ENCODE measurements at regions not wholly inside any gene's neighbourhood (a gene's known extent, or its start where the extent isn't known, plus 50 kb on each side); places are given as distances from the start of the nearest gene placed in this dataset.

DNA sequence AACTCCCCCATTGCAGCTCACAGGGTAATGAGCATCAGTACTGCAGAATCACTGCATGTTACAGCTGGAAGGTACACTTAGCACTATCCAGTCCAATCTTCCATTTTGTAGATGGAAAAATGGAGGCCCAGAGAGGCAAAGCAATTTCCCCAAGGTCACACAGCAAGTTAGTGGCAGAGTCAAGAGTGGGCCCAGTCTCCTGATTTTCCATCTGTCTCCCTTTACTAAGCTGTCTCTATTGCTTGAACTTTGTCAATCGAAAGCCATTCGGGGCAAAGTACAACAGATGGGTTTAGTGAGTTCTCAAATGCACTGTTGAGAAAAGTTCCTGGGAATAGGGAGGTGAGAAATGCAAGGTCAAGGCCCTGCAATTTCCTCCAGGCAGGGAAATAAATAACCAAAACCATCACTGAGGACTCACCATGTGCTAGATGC lies 50.4 kb upstream of the IFFO2 start:
- DNase-seq (ENCODE audit: low read depth) = no peak
- no peak overlapping the region for H3K4me3 ChIP-seq (ENCODE audit: low read length)
- TF ChIP-seq, protein P1, sequence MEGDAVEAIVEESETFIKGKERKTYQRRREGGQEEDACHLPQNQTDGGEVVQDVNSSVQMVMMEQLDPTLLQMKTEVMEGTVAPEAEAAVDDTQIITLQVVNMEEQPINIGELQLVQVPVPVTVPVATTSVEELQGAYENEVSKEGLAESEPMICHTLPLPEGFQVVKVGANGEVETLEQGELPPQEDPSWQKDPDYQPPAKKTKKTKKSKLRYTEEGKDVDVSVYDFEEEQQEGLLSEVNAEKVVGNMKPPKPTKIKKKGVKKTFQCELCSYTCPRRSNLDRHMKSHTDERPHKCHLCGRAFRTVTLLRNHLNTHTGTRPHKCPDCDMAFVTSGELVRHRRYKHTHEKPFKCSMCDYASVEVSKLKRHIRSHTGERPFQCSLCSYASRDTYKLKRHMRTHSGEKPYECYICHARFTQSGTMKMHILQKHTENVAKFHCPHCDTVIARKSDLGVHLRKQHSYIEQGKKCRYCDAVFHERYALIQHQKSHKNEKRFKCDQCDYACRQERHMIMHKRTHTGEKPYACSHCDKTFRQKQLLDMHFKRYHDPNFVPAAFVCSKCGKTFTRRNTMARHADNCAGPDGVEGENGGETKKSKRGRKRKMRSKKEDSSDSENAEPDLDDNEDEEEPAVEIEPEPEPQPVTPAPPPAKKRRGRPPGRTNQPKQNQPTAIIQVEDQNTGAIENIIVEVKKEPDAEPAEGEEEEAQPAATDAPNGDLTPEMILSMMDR (conservative IDR thresholded peaks at IDR 0.05; ENCODE audit: low read depth, low read length) = no peak

All from retinal pigment epithelial cell (primary cell).